H9 (cell line): ENCODE measurements at regions not wholly inside any gene's neighbourhood (a gene's known extent, or its start where the extent isn't known, plus 50 kb on each side); places are given as distances from the start of the nearest gene placed in this dataset.

Experiments used
- DNase-seq: peaks from one replicate; pipeline ENCODE4 v3.0.0-alpha.2; 2017
- H2AFZ ChIP-seq: one replicate; pipeline ENCODE4 v1.6.1; 2013; ENCODE audit warnings: mild to moderate bottlenecking, low read length, control low read depth, moderate library complexity
- H2AK5ac ChIP-seq: 2 replicates; pipeline ENCODE4 v1.6.1; 2013; ENCODE audit warnings: low read length, control low read depth, mixed read lengths; ENCODE audit not compliant: insufficient read length
- H2BK120ac ChIP-seq: one replicate; pipeline ENCODE4 v1.6.1; 2013; ENCODE audit warnings: low read depth, mild to moderate bottlenecking, low read length, control low read depth, inconsistent platforms; ENCODE audit not compliant: poor library complexity, severe bottlenecking
- H2BK12ac ChIP-seq: 2 replicates; pipeline ENCODE4 v1.6.1; 2013; ENCODE audit warnings: low read length, control low read depth, mixed read lengths, low read depth; ENCODE audit not compliant: insufficient read length
- H2BK15ac ChIP-seq: 2 replicates; pipeline ENCODE4 v1.6.1; 2013; ENCODE audit warnings: low read depth, low read length, control low read depth
- H2BK20ac ChIP-seq: one replicate; pipeline ENCODE4 v1.6.1; 2013; ENCODE audit warnings: low read depth, mild to moderate bottlenecking, low read length, control low read depth, inconsistent platforms; ENCODE audit not compliant: poor library complexity, severe bottlenecking
- H2BK5ac ChIP-seq: 2 replicates; pipeline ENCODE4 v1.6.1; 2013; ENCODE audit warnings: low read length, control low read depth, mixed read lengths; ENCODE audit not compliant: insufficient read length
- H3K14ac ChIP-seq: 2 replicates; pipeline ENCODE4 v1.6.1; 2013; ENCODE audit warnings: low read length, control low read depth; ENCODE audit not compliant: insufficient read depth
- H3K18ac ChIP-seq: 2 replicates; pipeline ENCODE4 v1.6.1; 2013; ENCODE audit warnings: low read depth, mild to moderate bottlenecking, mixed read lengths, low read length, control low read depth; ENCODE audit not compliant: insufficient read length
- H3K23ac ChIP-seq: 2 replicates; pipeline ENCODE4 v1.6.1; 2013; ENCODE audit warnings: low read length, control low read depth, mixed read lengths, low read depth; ENCODE audit not compliant: insufficient read length
- H3K23me2 ChIP-seq: 2 replicates; pipeline ENCODE4 v1.6.1; 2013; ENCODE audit warnings: low read depth, mild to moderate bottlenecking, mixed read lengths, low read length, control low read depth; ENCODE audit not compliant: insufficient read length, poor library complexity, severe bottlenecking
- H3K27ac ChIP-seq: 2 replicates; pipeline ENCODE4 v1.5.1; 2013; ENCODE audit warnings: low read length, control low read depth, mixed read lengths, low read depth; ENCODE audit not compliant: insufficient read length
- H3K27me3 ChIP-seq: 2 replicates; pipeline ENCODE4 v1.6.1; 2013; ENCODE audit warnings: low read length, control low read depth, inconsistent platforms; ENCODE audit not compliant: insufficient read depth
- H3K4ac ChIP-seq: 2 replicates; pipeline ENCODE4 v1.6.1; 2013; ENCODE audit warnings: low read depth, mild to moderate bottlenecking, control low read depth, inconsistent platforms, low read length, moderate library complexity
- H3K4me1 ChIP-seq: 2 replicates; pipeline ENCODE4 v1.6.1; 2013; ENCODE audit warnings: low read length, control low read depth, inconsistent platforms; ENCODE audit not compliant: insufficient read depth
- H3K4me2 ChIP-seq: 2 replicates; pipeline ENCODE4 v1.6.1; 2013; ENCODE audit warnings: low read length, control low read depth, mixed read lengths; ENCODE audit not compliant: insufficient read length, insufficient read depth
- H3K56ac ChIP-seq: 2 replicates; pipeline ENCODE4 v1.6.1; 2013; ENCODE audit warnings: low read depth, mild to moderate bottlenecking, mixed read lengths, low read length, control low read depth; ENCODE audit not compliant: insufficient read length
- H3K79me1 ChIP-seq: 2 replicates; pipeline ENCODE4 v1.6.1; 2013; ENCODE audit warnings: low read depth, mild to moderate bottlenecking, moderate library complexity, low read length, control low read depth, inconsistent platforms; ENCODE audit not compliant: insufficient read depth, poor library complexity, severe bottlenecking
- H3K79me2 ChIP-seq: 2 replicates; pipeline ENCODE4 v1.6.1; 2013; ENCODE audit warnings: low read length, control low read depth, inconsistent platforms; ENCODE audit not compliant: insufficient read depth
- H3K9ac ChIP-seq: 2 replicates; pipeline ENCODE4 v1.6.1; 2013; ENCODE audit warnings: low read length, control low read depth, mixed read lengths; ENCODE audit not compliant: insufficient read length; ENCODE audit errors: extremely low read depth
- H3K9me3 ChIP-seq: one replicate; pipeline ENCODE4 v1.6.1; 2013; ENCODE audit warnings: low read depth, low read length, inconsistent platforms; ENCODE audit not compliant: control insufficient read depth
- H3T11ph ChIP-seq: one replicate; pipeline ENCODE4 v1.6.1; 2013; ENCODE audit warnings: mild to moderate bottlenecking, low read length, control low read depth, inconsistent platforms
- H4K20me1 ChIP-seq: one replicate; pipeline ENCODE4 v1.6.1; 2013; ENCODE audit not compliant: control insufficient read depth, insufficient read length, insufficient read depth
- H4K5ac ChIP-seq: 2 replicates; pipeline ENCODE4 v1.6.1; 2013; ENCODE audit warnings: low read depth, mild to moderate bottlenecking, mixed read lengths, low read length, control low read depth; ENCODE audit not compliant: insufficient read length
- H4K8ac ChIP-seq: replicated peaks from 2 replicates; pipeline ENCODE4 v1.6.1; 2013; ENCODE audit warnings: low read length, control low read depth, mixed read lengths, low read depth; ENCODE audit not compliant: insufficient read length
- H4K91ac ChIP-seq: 2 replicates; pipeline ENCODE4 v1.6.1; 2013; ENCODE audit warnings: low read depth, mild to moderate bottlenecking, moderate library complexity, mixed read lengths, low read length, control low read depth; ENCODE audit not compliant: insufficient read length
- H3K27ac Mint-ChIP-seq, 3 experiments: 2 replicates in 2 of 3; 3 replicates in 1 of 3; pipeline ENCODE4 v1.8.0; 2020 to 2021; ENCODE audit warnings: mixed read lengths in 3 of 3, mild to moderate bottlenecking in 1 of 3, moderate library complexity in 1 of 3
- H3K27me3 Mint-ChIP-seq: 2 replicates; pipeline ENCODE4 v1.8.0; 2021; ENCODE audit warnings: low read depth, mild to moderate bottlenecking, moderate library complexity, mixed read lengths
- H3K36me3 Mint-ChIP-seq, 3 experiments: 2 replicates in 2 of 3; 3 replicates in 1 of 3; pipeline ENCODE4 v1.8.0; 2020 to 2021; ENCODE audit warnings: low read depth in 3 of 3, mixed read lengths in 3 of 3; ENCODE audit not compliant: insufficient read depth in 1 of 3
- H3K4me1 Mint-ChIP-seq, 2 experiments: 2 replicates each; pipeline ENCODE4 v1.8.0; 2020; ENCODE audit warnings: mixed read lengths in 2 of 2
- H3K4me3 Mint-ChIP-seq, 2 experiments: 2 replicates in 1 of 2; 3 replicates in 1 of 2; pipeline ENCODE4 v1.8.0; 2020 to 2021; ENCODE audit warnings: mild to moderate bottlenecking in 2 of 2, mixed read lengths in 2 of 2, moderate library complexity in 1 of 2
- H3K9me3 Mint-ChIP-seq, 2 experiments: 2 replicates in 1 of 2; 3 replicates in 1 of 2; pipeline ENCODE4 v1.8.0; 2020; ENCODE audit warnings: mild to moderate bottlenecking in 2 of 2, mixed read lengths in 2 of 2, moderate library complexity in 1 of 2
- CTCF ChIP-seq: fragments of 200-600 bp; sonication (generic); conservative IDR thresholded peaks from 3 replicates; pipeline ENCODE4 v1.8.0; 2021; ENCODE audit warnings: antibody characterized with exemption, mild to moderate bottlenecking
- whole genome bisulfite sequencing: extraction: QIAGEN DNeasy Blood & Tissue Kit; methylation state at CpG from one replicate; pipeline ENCODE4 v1.1.7; 2013; ENCODE audit warnings: missing lambda C conversion rate, low lambda C conversion rate, mixed read lengths; ENCODE audit not compliant: insufficient read length; ENCODE audit errors: extremely low coverage; 5-methylcytosine and 5-hydroxymethylcytosine counted together

- Histone ChIP-seq H2BK20ac (no peak overlapping the region), H4K8ac (no peak overlapping the region), H3K9me3 (no peaks in the 10 kb centered on the region), H3K27me3 (no peaks in the 10 kb centered on the region), H3K56ac (no peak overlapping the region), H3K4ac (no peak overlapping the region), H3K23ac (no peak overlapping the region), H3K79me1 (no peaks in the 10 kb centered on the region), H2AK5ac (no peak overlapping the region), H2BK12ac (no peak overlapping the region), H3K4me2 (no peak overlapping the region), H3T11ph (no peak overlapping the region), H3K79me2 (no peaks in the 10 kb centered on the region; the same call in 1 of the 2 replicates), H3K18ac (no peak overlapping the region), H4K5ac (no peak overlapping the region), H3K9ac (no peak overlapping the region), H3K4me1 (peaks cover 4% of the 10 kb centered on the region), H2BK5ac (no peak overlapping the region), H3K27ac (no peak overlapping the region), H2BK15ac (no peak overlapping the region), H4K91ac (no peak overlapping the region), H2AFZ (no peak overlapping the region), H2BK120ac (no peak overlapping the region), H3K14ac (no peak overlapping the region), H3K23me2 (no peaks in the 10 kb centered on the region), H4K20me1 (no peaks in the 10 kb centered on the region)
- Mint-ChIP-seq H3K4me1 (peaks cover 13 to 14% of the 10 kb centered on the region in 2 experiments), H3K9me3 (peaks cover 0 to 3% of the 10 kb centered on the region in 2 experiments; a peak in 2 of 5 replicates), H3K4me3 (no peak overlapping the region), H3K36me3 (peaks cover 0 to 6% (median 0%) of the 10 kb centered on the region in 3 experiments; a peak in 3 of 7 replicates), H3K27ac (no peak overlapping the region), H3K27me3 (no peaks in the 10 kb centered on the region; the same call in 1 of the 2 replicates)
- no peak for TF ChIP-seq CTCF
- no CpG with 5 or more reads among the region's 2 CpGs for WGBS
- no peak for DNase-seq
These were observed 128.4 kb downstream of the SNX18 start for GRCh38 chr5:54645882-54646355.
